CD4-positive, CD25-positive, alpha-beta regulatory T cell (primary cell): ENCODE measurements at regions not wholly inside any gene's neighbourhood (a gene's known extent, or its start where the extent isn't known, plus 50 kb on each side); places are given as distances from the start of the nearest gene placed in this dataset.

Source experiments
- ATAC-seq, 2 donors: fragments of 150-1000 bp; cut with Tn5 transposase; one replicate each; pipeline ENCODE4 v1.10.0; 2021; ENCODE audit warnings: low read depth in 2 of 2, moderate number of reproducible peaks in 2 of 2, moderate library complexity in 1 of 2
- DNase-seq, 3 donors: peaks; one replicate each; pipeline versions ENCODE4 v3.0.0 to v3.0.0-alpha.2; 2012 to 2022; ENCODE audit warnings: mixed read lengths in 1 of 3
- H3K27ac ChIP-seq: one replicate; pipeline ENCODE4 v1.7.0; 2013; ENCODE audit warnings: mild to moderate bottlenecking, low read length; ENCODE audit not compliant: insufficient read depth, poor library complexity, severe bottlenecking
- H3K27me3 ChIP-seq: one replicate; pipeline ENCODE4 v1.7.0; 2013; ENCODE audit warnings: low read length; ENCODE audit not compliant: control insufficient read depth, insufficient read depth
- H3K36me3 ChIP-seq: one replicate; pipeline ENCODE4 v1.7.0; 2013; ENCODE audit warnings: mild to moderate bottlenecking, low read length, moderate library complexity; ENCODE audit not compliant: control insufficient read depth, insufficient read depth
- H3K4me1 ChIP-seq: 2 replicates; pipeline ENCODE4 v1.7.0; 2013; ENCODE audit warnings: mild to moderate bottlenecking, low read length; ENCODE audit not compliant: insufficient read depth, control insufficient read depth, poor library complexity, severe bottlenecking
- H3K4me3 ChIP-seq: one replicate; pipeline ENCODE4 v1.7.0; 2013; ENCODE audit warnings: low read depth, mild to moderate bottlenecking, low read length, moderate library complexity
- H3K9me3 ChIP-seq, 2 experiments: 1 replicate in 1 of 2; 2 replicates in 1 of 2; pipeline ENCODE4 v1.7.0; 2013; ENCODE audit warnings: low read length in 2 of 2, mild to moderate bottlenecking in 1 of 2, moderate library complexity in 1 of 2; ENCODE audit not compliant: control insufficient read depth in 2 of 2
- H3K27ac Mint-ChIP-seq, 3 donors: one replicate each; pipeline ENCODE4 v1.8.0; 2020 to 2022; ENCODE audit warnings: mild to moderate bottlenecking in 3 of 3, mixed read lengths in 3 of 3, moderate library complexity in 2 of 3
- H3K27me3 Mint-ChIP-seq: one replicate; pipeline ENCODE4 v1.8.0; 2022; ENCODE audit warnings: mild to moderate bottlenecking, mixed read lengths
- H3K36me3 Mint-ChIP-seq: one replicate; pipeline ENCODE4 v1.8.0; 2020; ENCODE audit warnings: mixed read lengths
- H3K4me1 Mint-ChIP-seq, 4 donors: one replicate each; pipeline ENCODE4 v1.8.0; 2020 to 2022; ENCODE audit warnings: mixed read lengths in 4 of 4, mild to moderate bottlenecking in 1 of 4
- H3K4me3 Mint-ChIP-seq, 4 donors: one replicate each; pipeline ENCODE4 v1.8.0; 2020 to 2022; ENCODE audit warnings: mild to moderate bottlenecking in 4 of 4, mixed read lengths in 4 of 4, moderate library complexity in 3 of 4
- H3K9me3 Mint-ChIP-seq, 7 donors: one replicate each; pipeline ENCODE4 v1.8.0; 2020 to 2022; ENCODE audit warnings: mixed read lengths in 7 of 7, mild to moderate bottlenecking in 3 of 7, moderate library complexity in 2 of 7

DNA sequence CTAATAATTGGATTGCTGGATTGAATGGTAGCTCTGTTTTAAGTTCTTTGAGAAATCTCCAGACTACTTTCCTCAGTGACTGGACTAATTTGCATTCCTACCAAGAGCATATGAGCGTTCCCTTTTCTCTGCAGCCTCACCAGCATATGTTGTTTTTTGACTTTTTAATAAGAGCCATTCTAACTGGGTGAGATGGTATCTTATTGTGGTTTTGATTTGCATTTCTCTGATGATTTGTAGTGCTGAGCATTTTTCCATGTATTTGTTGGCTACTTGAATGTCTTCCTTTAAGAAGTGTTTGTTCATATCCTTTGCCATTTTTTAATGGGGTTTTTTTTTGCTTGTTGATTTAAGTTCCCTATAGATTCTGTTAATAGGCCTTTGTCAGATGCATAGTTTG is 94.7 kb upstream of the AHI1 start:
- no peaks in the 10 kb centered on the region for H3K36me3 Mint-ChIP-seq
- no peaks in the 10 kb centered on the region for H3K4me1 Mint-ChIP-seq
- no peaks in the 10 kb centered on the region for H3K4me1 ChIP-seq
- ATAC-seq (no peak), DNase-seq (no peak)
- H3K4me3 Mint-ChIP-seq = no peak overlapping the region
- H3K27me3 ChIP-seq = no peaks in the 10 kb centered on the region
- H3K27ac Mint-ChIP-seq = no peak overlapping the region
- H3K4me3 ChIP-seq = no peak overlapping the region
- no peaks in the 10 kb centered on the region for H3K9me3 ChIP-seq
- no peaks in the 10 kb centered on the region for H3K36me3 ChIP-seq
- peaks cover 6% of the 10 kb centered on the region for H3K27me3 Mint-ChIP-seq
- no peak overlapping the region for H3K27ac ChIP-seq
- peaks cover 0 to 1% (median 0%) of the 10 kb centered on the region in 7 donors for H3K9me3 Mint-ChIP-seq

DNA sequence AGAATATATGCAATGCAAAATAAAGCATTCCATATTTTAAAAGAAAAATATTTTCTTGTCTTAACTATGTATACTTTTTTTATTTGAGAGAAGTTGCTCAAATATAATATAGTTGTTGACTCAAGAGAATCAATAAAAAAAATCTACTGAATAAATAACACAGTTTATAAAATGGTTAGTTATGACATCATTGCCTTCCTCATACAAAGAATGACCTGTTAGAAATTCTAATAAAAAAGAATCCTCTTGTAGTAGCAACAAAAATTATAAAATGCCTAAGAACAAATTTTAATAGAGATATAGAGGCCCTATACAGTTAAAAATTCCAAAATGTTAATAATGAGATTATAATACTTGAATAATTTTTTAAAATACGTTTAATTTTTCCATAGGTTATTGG is 96.5 kb upstream of the AHI1 start:
- no peaks in the 10 kb centered on the region for H3K9me3 ChIP-seq
- no peak overlapping the region for H3K27ac ChIP-seq
- H3K4me1 ChIP-seq = no peaks in the 10 kb centered on the region
- H3K4me3 ChIP-seq = no peak overlapping the region
- Mint-ChIP-seq H3K4me1 (no peaks in the 10 kb centered on the region), H3K36me3 (no peaks in the 10 kb centered on the region), H3K9me3 (peaks cover 0 to 2% (median 1%) of the 10 kb centered on the region in 7 donors), H3K27ac (no peak overlapping the region), H3K27me3 (peaks cover 6% of the 10 kb centered on the region), H3K4me3 (no peak overlapping the region)
- H3K36me3 ChIP-seq = no peaks in the 10 kb centered on the region
- ATAC-seq = no peak
- H3K27me3 ChIP-seq = no peaks in the 10 kb centered on the region
- no peak for DNase-seq

DNA sequence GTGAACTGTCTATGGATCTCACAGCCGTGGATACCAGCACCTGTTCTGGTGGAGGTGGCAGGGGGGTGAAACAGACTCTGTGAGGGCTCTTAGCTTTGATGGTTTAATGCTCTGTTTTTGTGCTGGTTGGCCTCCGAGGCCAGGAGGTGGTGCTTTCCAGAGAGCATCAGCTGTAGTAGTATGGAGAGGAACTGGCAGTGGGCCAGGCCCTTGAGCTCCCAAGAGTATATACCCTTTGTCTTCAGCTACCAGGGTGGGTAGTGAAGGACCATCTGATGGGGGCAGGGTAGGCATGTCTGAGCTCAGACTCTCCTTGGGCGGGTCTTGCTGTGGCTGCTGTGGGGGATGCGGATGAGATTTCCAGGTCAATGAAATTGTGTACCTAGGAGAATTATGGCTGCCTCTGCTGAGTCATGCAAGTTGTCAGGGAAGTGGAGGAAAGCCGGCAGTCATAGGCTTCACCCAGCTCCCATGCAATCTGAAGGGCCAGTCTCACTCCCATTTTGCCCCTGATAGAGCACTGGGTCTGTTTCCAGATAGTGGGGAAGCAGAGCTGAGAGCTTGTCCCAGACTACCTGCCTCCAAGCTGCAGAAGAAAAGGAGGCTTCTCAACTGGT is 102.7 kb upstream of the AHI1 start:
- no peaks in the 10 kb centered on the region for H3K36me3 ChIP-seq
- H3K4me1 Mint-ChIP-seq = no peaks in the 10 kb centered on the region
- H3K4me1 ChIP-seq = no peaks in the 10 kb centered on the region
- no peak for DNase-seq
- peaks cover 5% of the 10 kb centered on the region for H3K27me3 Mint-ChIP-seq
- H3K4me3 Mint-ChIP-seq = no peak overlapping the region
- peaks cover 0 to 3% (median 0%) of the 10 kb centered on the region in 7 donors for H3K9me3 Mint-ChIP-seq
- no peak for ATAC-seq
- H3K9me3 ChIP-seq = no peaks in the 10 kb centered on the region
- H3K4me3 ChIP-seq = no peak overlapping the region
- H3K36me3 Mint-ChIP-seq = no peaks in the 10 kb centered on the region
- H3K27ac ChIP-seq = no peak overlapping the region
- H3K27me3 ChIP-seq = no peaks in the 10 kb centered on the region
- H3K27ac Mint-ChIP-seq = no peak overlapping the region

DNA sequence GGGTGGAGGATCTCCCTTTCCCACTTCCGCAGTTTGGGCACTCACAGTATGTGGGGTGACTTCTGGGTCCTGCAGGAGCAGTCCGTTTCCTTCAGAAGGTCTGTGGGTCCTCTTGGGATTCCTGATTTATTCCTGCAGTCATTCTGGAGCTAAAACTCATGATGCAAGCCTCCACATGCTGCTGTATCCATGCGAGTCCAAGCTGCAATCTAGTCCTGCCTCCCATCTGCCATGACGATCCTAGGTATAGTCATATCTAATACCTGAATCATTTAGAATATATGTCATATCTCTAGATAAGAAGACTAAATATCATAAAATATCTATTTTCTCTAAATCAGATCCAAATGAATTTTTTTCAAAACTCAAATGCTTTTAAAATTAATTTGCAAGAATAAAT is 103.4 kb upstream of the AHI1 start:
- Histone ChIP-seq H3K9me3 (no peaks in the 10 kb centered on the region), H3K4me3 (no peak overlapping the region), H3K27ac (no peak overlapping the region), H3K4me1 (no peaks in the 10 kb centered on the region), H3K36me3 (no peaks in the 10 kb centered on the region), H3K27me3 (no peaks in the 10 kb centered on the region)
- H3K4me1 Mint-ChIP-seq = no peaks in the 10 kb centered on the region
- H3K36me3 Mint-ChIP-seq = no peaks in the 10 kb centered on the region
- H3K27me3 Mint-ChIP-seq = no peaks in the 10 kb centered on the region
- no peak overlapping the region for H3K27ac Mint-ChIP-seq
- DNase-seq = no peak
- no peak for ATAC-seq
- peaks cover 0 to 3% (median 0%) of the 10 kb centered on the region in 7 donors for H3K9me3 Mint-ChIP-seq
- H3K4me3 Mint-ChIP-seq = no peak overlapping the region

DNA sequence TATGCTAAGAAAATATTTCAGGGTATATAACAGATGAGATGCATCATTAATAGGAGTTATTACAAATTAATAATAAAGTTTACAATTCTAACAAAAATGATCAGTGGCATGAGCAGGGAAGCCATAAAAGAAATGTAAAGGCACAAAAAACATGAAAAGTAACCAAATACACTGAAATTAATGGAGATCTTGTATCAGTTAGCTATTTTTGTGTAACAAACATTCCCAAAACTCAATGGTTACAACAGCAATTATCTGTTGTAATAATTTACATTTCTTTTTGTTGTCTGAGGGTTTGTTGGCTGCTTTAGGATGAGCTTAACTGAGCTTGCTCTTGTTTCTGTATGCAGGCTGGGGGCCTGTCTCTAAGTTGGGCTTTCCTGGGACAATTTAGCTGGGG is 104.3 kb upstream of the AHI1 start:
- no peaks in the 10 kb centered on the region for H3K9me3 ChIP-seq
- ATAC-seq = no peak

DNA sequence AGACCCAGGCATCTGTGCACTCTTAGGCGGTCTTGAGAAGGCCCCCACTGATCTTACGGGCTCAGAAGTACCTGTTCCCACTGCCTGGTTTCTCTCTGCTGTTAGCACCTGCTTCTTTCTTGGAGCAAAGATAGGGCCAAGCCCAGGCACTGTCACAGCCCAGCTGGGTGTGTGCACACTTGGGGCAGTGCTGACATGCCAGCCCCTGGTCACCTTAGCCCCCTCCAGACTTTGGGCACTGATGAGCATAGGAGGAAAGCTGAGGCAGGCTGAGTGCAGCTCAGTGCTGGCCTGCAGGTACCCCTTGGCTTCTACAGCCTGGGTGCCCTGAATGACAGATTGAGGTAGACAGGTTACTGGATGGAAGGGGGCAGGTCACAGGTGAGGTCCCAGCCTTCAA is 105.7 kb upstream of the AHI1 start:
- Mint-ChIP-seq H3K9me3 (peaks cover 0 to 3% (median 0%) of the 10 kb centered on the region in 7 donors), H3K27ac (no peak overlapping the region), H3K4me3 (no peak overlapping the region), H3K27me3 (no peaks in the 10 kb centered on the region), H3K4me1 (no peaks in the 10 kb centered on the region), H3K36me3 (no peaks in the 10 kb centered on the region)
- DNase-seq = no peak
- H3K27ac ChIP-seq = no peak overlapping the region
- no peaks in the 10 kb centered on the region for H3K27me3 ChIP-seq
- no peak overlapping the region for H3K4me3 ChIP-seq
- H3K4me1 ChIP-seq = no peaks in the 10 kb centered on the region
- no peak for ATAC-seq
- no peaks in the 10 kb centered on the region for H3K36me3 ChIP-seq
- H3K9me3 ChIP-seq = no peaks in the 10 kb centered on the region

More for the DNA sequence above, 104.3 kb upstream of the AHI1 start:
- Mint-ChIP-seq H3K27ac (no peak overlapping the region), H3K27me3 (no peaks in the 10 kb centered on the region), H3K4me1 (no peaks in the 10 kb centered on the region), H3K36me3 (no peaks in the 10 kb centered on the region), H3K4me3 (no peak overlapping the region), H3K9me3 (peaks cover 0 to 3% (median 0%) of the 10 kb centered on the region in 7 donors)
- no peak overlapping the region for H3K27ac ChIP-seq
- H3K4me1 ChIP-seq = no peaks in the 10 kb centered on the region
- no peak for DNase-seq
- H3K36me3 ChIP-seq = no peaks in the 10 kb centered on the region
- no peak overlapping the region for H3K4me3 ChIP-seq
- H3K27me3 ChIP-seq = no peaks in the 10 kb centered on the region

DNA sequence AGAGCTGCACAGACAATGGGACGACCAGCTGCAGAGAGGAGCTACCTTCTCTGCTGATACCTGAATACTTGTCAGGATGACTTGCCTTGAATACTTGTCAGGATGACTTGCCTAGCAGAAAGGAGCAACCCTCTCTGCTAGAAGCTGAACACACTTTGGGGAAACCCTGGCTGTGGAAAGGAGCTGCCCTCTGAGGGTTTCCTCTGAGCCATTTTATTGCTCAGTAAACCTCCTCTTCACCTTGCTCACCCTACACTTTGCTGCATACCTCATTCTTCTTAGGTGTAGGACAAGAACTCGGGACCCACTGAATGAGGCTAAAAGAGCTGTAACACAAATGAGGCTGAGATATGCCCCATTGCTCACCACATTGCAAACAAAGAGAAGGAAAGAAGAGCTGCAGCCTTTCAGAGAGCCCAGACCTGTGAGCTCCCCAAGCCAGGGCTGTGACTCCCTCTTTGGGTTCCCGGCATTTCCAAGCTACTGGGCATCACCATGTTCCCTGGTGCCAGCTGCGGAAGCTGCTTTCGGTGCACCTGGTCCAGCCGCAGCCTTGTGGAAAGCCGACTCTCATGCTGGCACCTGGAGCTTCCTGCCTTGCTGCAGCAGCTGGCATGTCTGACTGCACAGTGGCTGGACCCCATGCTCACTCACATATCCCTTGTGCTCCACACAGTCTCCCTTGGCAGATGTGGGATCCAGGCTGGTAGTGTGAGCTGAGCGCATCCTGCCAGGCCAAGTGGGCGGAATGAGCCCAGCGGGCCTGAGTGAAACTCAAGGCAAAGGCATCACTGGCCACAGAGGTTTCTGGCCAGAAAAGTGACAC is 106.7 kb upstream of the AHI1 start:
- Histone ChIP-seq H3K4me3 (no peak overlapping the region), H3K27me3 (no peaks in the 10 kb centered on the region), H3K4me1 (no peaks in the 10 kb centered on the region), H3K27ac (no peak overlapping the region), H3K9me3 (no peaks in the 10 kb centered on the region), H3K36me3 (no peaks in the 10 kb centered on the region)
- Mint-ChIP-seq H3K27me3 (no peaks in the 10 kb centered on the region), H3K9me3 (peaks cover 0 to 3% (median 0%) of the 10 kb centered on the region in 7 donors), H3K4me3 (no peak overlapping the region), H3K36me3 (no peaks in the 10 kb centered on the region), H3K4me1 (no peaks in the 10 kb centered on the region), H3K27ac (no peak overlapping the region)
- ATAC-seq (no peak), DNase-seq (no peak)

DNA sequence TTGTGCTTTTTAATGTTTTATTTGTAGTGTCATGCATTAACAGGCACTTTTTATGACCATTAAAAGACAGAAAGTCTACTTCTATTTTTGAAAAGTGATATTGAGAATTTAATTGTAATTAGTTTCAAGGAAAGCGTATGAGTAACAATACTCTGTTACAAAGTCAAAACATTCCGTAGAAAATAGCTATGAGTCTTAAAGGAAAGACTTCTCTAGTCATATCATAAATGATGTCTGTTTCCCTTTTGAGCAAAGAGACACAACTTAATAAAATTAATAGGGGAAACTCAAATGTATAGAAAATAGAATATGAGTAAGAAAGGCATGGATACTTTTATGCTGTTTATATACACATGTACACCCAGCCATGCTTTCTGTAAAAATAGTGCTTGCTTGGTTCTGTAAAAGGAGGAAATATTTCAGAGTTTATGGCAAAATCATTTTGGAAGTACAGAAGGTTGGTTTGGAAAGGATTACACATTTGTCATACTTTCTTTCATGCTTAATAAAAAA is 107.8 kb upstream of the AHI1 start:
- ATAC-seq (no peak), DNase-seq (no peak)
- H3K4me3 Mint-ChIP-seq = no peak overlapping the region
- no peak overlapping the region for H3K27ac Mint-ChIP-seq
- H3K36me3 Mint-ChIP-seq = no peaks in the 10 kb centered on the region
- no peaks in the 10 kb centered on the region for H3K27me3 ChIP-seq
- no peaks in the 10 kb centered on the region for H3K9me3 ChIP-seq
- no peak overlapping the region for H3K4me3 ChIP-seq
- no peaks in the 10 kb centered on the region for H3K4me1 ChIP-seq
- H3K9me3 Mint-ChIP-seq = no peaks in the 10 kb centered on the region
- no peak overlapping the region for H3K27ac ChIP-seq
- no peaks in the 10 kb centered on the region for H3K4me1 Mint-ChIP-seq
- H3K36me3 ChIP-seq = no peaks in the 10 kb centered on the region
- H3K27me3 Mint-ChIP-seq = no peaks in the 10 kb centered on the region
